Amygdala (tissue), 56 donors: ENCODE measurements at regions not wholly inside any gene's neighbourhood (a gene's known extent, or its start where the extent isn't known, plus 50 kb on each side); places are given as distances from the start of the nearest gene placed in this dataset.
"Not testable (repeated sequence)": the region's sequence is repeated elsewhere in the genome, so short reads cannot be mapped to it uniquely, and the experiment has no call there.

Experiments
- DNase-seq, 56 donors: peaks; one replicate each; lab custom pipeline; 2025; lab: John Stamatoyannopoulos, UW

- no peak for DNase-seq
Measured at GRCh38 chr2:107669335-107669734, 157.4 kb upstream of the RGPD4 start.

GRCh38 chr2:107681936-107682335, 144.8 kb upstream of the RGPD4 start:
- DNase-seq, result no peak

- DNase-seq, result no peak
Measured at GRCh38 chr2:107684421-107684820, 142.3 kb upstream of the RGPD4 start.

- no peak for DNase-seq
Measured at GRCh38 chr2:107685421-107685986, 141.2 kb upstream of the RGPD4 start.

GRCh38 chr2:107687073-107687472, 139.6 kb upstream of the RGPD4 start:
- DNase-seq, result no peak

GRCh38 chr2:107688135-107688534, 138.6 kb upstream of the RGPD4 start:
- no peak for DNase-seq

GRCh38 chr2:107693604-107694003, 133.1 kb upstream of the RGPD4 start:
- no peak for DNase-seq

- no peak for DNase-seq
Measured at GRCh38 chr2:107694667-107695066, 132.0 kb upstream of the RGPD4 start.

- no peak for DNase-seq
Measured at GRCh38 chr2:107697385-107697784, 129.3 kb upstream of the RGPD4 start.

- no peak for DNase-seq
Measured at GRCh38 chr2:107698861-107699260, 127.8 kb upstream of the RGPD4 start.

GRCh38 chr2:107700073-107700472, 126.6 kb upstream of the RGPD4 start:
- DNase-seq, result no peak

- no peak for DNase-seq
Measured at GRCh38 chr2:107711941-107712340, 114.8 kb upstream of the RGPD4 start.

- DNase-seq, result no peak
Measured at GRCh38 chr2:107712857-107713256, 113.8 kb upstream of the RGPD4 start.

- DNase-seq, result no peak
Measured at GRCh38 chr2:107717661-107718060, 109.0 kb upstream of the RGPD4 start.

GRCh38 chr2:107719141-107719540, 107.6 kb upstream of the RGPD4 start:
- DNase-seq, result no peak

- DNase-seq, result no peak
Measured at GRCh38 chr2:107719836-107720235, 106.9 kb upstream of the RGPD4 start.

- no peak for DNase-seq
Measured at GRCh38 chr2:107721178-107721577, 105.5 kb upstream of the RGPD4 start.

- DNase-seq, result no peak
Measured at GRCh38 chr2:107721586-107721985, 105.1 kb upstream of the RGPD4 start.

- DNase-seq, result not testable (repeated sequence)
Measured at GRCh38 chr2:107725824-107726223, 100.9 kb upstream of the RGPD4 start.

GRCh38 chr2:107727318-107727717, 99.4 kb upstream of the RGPD4 start:
- DNase-seq, result no peak

GRCh38 chr2:107728586-107728985, 98.1 kb upstream of the RGPD4 start:
- DNase-seq, result no peak

GRCh38 chr2:107729440-107729839, 97.3 kb upstream of the RGPD4 start:
- DNase-seq, result no peak

- no peak for DNase-seq
Measured at GRCh38 chr2:107730898-107731297, 95.8 kb upstream of the RGPD4 start.
